Panc1 (cell line): ENCODE measurements at regions not wholly inside any gene's neighbourhood (a gene's known extent, or its start where the extent isn't known, plus 50 kb on each side); places are given as distances from the start of the nearest gene placed in this dataset.

Source experiments
- ATAC-seq: fragments of 200-7000 bp; cut with Tn5 transposase; 2 replicates; pipeline ENCODE4 v1.9.1; 2020; ENCODE audit warnings: mild to moderate bottlenecking, moderate library complexity
- BruUV-seq: library from RNA; stranded (reverse); fragments of 400-500 nt; replicated peaks from 2 replicates; lab custom pipeline; 2021; lab: Mats Ljungman, UMichigan
- CTCF ChIA-PET: fragments of 300-600 bp; sonication (Branson Sonifier 250); formaldehyde crosslinking; loops from one replicate; lab custom pipeline; 2022; ENCODE audit warnings: antibody characterized with exemption; lab: Charles Lee
- POLR2A ChIA-PET: fragments of 300-600 bp; sonication (Branson Sonifier 250); formaldehyde crosslinking; loops from one replicate; lab custom pipeline; 2022; ENCODE audit warnings: antibody characterized with exemption; lab: Charles Lee
- DNase-seq: peaks from one replicate; pipeline ENCODE4 v3.0.0-alpha.2; 2010; ENCODE audit warnings: low read depth, low spot score
- H3K27ac ChIP-seq: 2 replicates; pipeline ENCODE4 v1.5.1; 2011; ENCODE audit warnings: mild to moderate bottlenecking, low read length, inconsistent platforms
- H3K27me3 ChIP-seq: fragments of 200-500 bp; sonication (Bioruptor generic); 2 replicates; pipeline ENCODE4 v1.6.0; 2014; ENCODE audit warnings: low read length, inconsistent platforms; ENCODE audit not compliant: control insufficient read depth, insufficient read depth
- H3K36me3 ChIP-seq: fragments of 200-500 bp; sonication (Bioruptor generic); 2 replicates; pipeline ENCODE4 v1.5.1; 2014; ENCODE audit warnings: inconsistent platforms, mild to moderate bottlenecking, low read length, moderate library complexity; ENCODE audit not compliant: control insufficient read depth, insufficient read depth
- H3K4me1 ChIP-seq: 2 replicates; pipeline ENCODE4 v1.5.1; 2011; ENCODE audit warnings: inconsistent platforms, mild to moderate bottlenecking, low read length, moderate library complexity; ENCODE audit not compliant: control insufficient read depth, insufficient read depth
- H3K4me3 ChIP-seq, 2 experiments: 2 replicates each; pipeline ENCODE4 v1.5.1; 2011 to 2012; ENCODE audit warnings: low read depth in 2 of 2, low read length in 2 of 2, mild to moderate bottlenecking in 2 of 2, inconsistent platforms in 1 of 2, moderate library complexity in 1 of 2
- H3K9me3 ChIP-seq: fragments of 200-500 bp; sonication (Bioruptor generic); 2 replicates; pipeline ENCODE4 v1.5.1; 2014; ENCODE audit warnings: low read depth, mild to moderate bottlenecking, inconsistent platforms, low read length, moderate library complexity; ENCODE audit not compliant: control insufficient read depth, insufficient read depth
- CTCF ChIP-seq: fragments of 450-650 bp; IDR thresholded peaks from 2 replicates; pipeline ENCODE4 v1.5.1; 2017; ENCODE audit warnings: mild to moderate bottlenecking
- POLR2AphosphoS5 ChIP-seq: IDR thresholded peaks from 2 replicates; pipeline ENCODE4 v1.6.1; 2012; ENCODE audit warnings: mild to moderate bottlenecking, low read depth, low read length, moderate library complexity
- SIN3A ChIP-seq: IDR thresholded peaks from 2 replicates; pipeline ENCODE4 v1.6.1; 2012; ENCODE audit warnings: low read depth, mild to moderate bottlenecking, low read length, moderate library complexity, borderline replicate concordance; ENCODE audit not compliant: insufficient read depth
- TCF7L2 ChIP-seq: IDR thresholded peaks from 2 replicates; pipeline ENCODE4 v1.6.1; 2011; ENCODE audit warnings: mild to moderate bottlenecking, low read depth, low read length, inconsistent platforms
- in situ Hi-C: cut with HindIII; loops from 2 replicates; pipeline ENCODE4 v1.10.0; 2016; ENCODE audit warnings: low sequenced_read_pairs, low pct_unique_long_range_greater_than_20kb
- intact Hi-C: fragments of 100-400 bp; cut with micrococcal nuclease; formaldehyde crosslinking; loops from one replicate; pipeline ENCODE4 v1.10.0; 2022; ENCODE audit not compliant: unreplicated experiment
- TF ChIP-seq, protein P1 (sequence below), 2 experiments: IDR thresholded peaks; 2 replicates each; pipeline ENCODE4 v1.6.1; 2011 to 2012; ENCODE audit warnings: low read depth in 2 of 2, control low read depth in 1 of 2, low read length in 1 of 2, mild to moderate bottlenecking in 1 of 2, moderate library complexity in 1 of 2; ENCODE audit not compliant: insufficient read depth in 1 of 2

- peak; percentile 14 for ATAC-seq
- intact Hi-C loops = no loop called here
- no peaks in the 10 kb centered on the region for H3K4me1 ChIP-seq
- no peaks in the 10 kb centered on the region for H3K36me3 ChIP-seq
- no peaks in the 10 kb centered on the region for H3K9me3 ChIP-seq
- H3K4me3 ChIP-seq = no peak overlapping the region
- BruUV-seq = no TSS peak
- CTCF ChIA-PET = no interaction called here
- H3K27ac ChIP-seq = no peak overlapping the region
- DNase-seq = peak; percentile 73
- POLR2A ChIA-PET = no interaction called here
- TF ChIP-seq, protein P1, sequence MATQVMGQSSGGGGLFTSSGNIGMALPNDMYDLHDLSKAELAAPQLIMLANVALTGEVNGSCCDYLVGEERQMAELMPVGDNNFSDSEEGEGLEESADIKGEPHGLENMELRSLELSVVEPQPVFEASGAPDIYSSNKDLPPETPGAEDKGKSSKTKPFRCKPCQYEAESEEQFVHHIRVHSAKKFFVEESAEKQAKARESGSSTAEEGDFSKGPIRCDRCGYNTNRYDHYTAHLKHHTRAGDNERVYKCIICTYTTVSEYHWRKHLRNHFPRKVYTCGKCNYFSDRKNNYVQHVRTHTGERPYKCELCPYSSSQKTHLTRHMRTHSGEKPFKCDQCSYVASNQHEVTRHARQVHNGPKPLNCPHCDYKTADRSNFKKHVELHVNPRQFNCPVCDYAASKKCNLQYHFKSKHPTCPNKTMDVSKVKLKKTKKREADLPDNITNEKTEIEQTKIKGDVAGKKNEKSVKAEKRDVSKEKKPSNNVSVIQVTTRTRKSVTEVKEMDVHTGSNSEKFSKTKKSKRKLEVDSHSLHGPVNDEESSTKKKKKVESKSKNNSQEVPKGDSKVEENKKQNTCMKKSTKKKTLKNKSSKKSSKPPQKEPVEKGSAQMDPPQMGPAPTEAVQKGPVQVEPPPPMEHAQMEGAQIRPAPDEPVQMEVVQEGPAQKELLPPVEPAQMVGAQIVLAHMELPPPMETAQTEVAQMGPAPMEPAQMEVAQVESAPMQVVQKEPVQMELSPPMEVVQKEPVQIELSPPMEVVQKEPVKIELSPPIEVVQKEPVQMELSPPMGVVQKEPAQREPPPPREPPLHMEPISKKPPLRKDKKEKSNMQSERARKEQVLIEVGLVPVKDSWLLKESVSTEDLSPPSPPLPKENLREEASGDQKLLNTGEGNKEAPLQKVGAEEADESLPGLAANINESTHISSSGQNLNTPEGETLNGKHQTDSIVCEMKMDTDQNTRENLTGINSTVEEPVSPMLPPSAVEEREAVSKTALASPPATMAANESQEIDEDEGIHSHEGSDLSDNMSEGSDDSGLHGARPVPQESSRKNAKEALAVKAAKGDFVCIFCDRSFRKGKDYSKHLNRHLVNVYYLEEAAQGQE (IDR thresholded peaks at IDR 0.05; ENCODE audit: insufficient read depth in 1 of 2, low read depth in 2 of 2, low read length in 1 of 2) = no peak
- no peaks in the 10 kb centered on the region for H3K27me3 ChIP-seq
- in situ Hi-C loops = no loop called here
These were observed 1531.6 kb upstream of the TPTE start for GRCh38 chr21:8989721-8990325.

- H3K4me3 ChIP-seq = no peak overlapping the region
- H3K4me1 ChIP-seq = no peaks in the 10 kb centered on the region
- BruUV-seq = no TSS peak
- TF ChIP-seq TCF7L2 (no peak), CTCF (no peak), POLR2AphosphoS5 (no peak), SIN3A (no peak)
- TF ChIP-seq, protein P1 (IDR thresholded peaks at IDR 0.05; ENCODE audit: insufficient read depth in 1 of 2, low read depth in 2 of 2, low read length in 1 of 2) = no peak
- POLR2A ChIA-PET = no interaction called here
- H3K9me3 ChIP-seq = no peaks in the 10 kb centered on the region
- H3K27ac ChIP-seq = no peak overlapping the region
- peak; percentile 64 for DNase-seq
- peak; percentile 8 for ATAC-seq
- intact Hi-C loops = no loop called here
- H3K36me3 ChIP-seq = no peaks in the 10 kb centered on the region
- in situ Hi-C loops = no loop called here
- H3K27me3 ChIP-seq = no peaks in the 10 kb centered on the region
- CTCF ChIA-PET = no interaction called here
These were observed 1530.9 kb upstream of the TPTE start for GRCh38 chr21:8990326-8991087.
